H1 (cell line): ENCODE measurements at regions not wholly inside any gene's neighbourhood (a gene's known extent, or its start where the extent isn't known, plus 50 kb on each side); places are given as distances from the start of the nearest gene placed in this dataset.

Source experiments
- BACH1 ChIP-seq: IDR thresholded peaks from 2 replicates; pipeline ENCODE4 v1.6.1; 2012; ENCODE audit warnings: low read length, improper control_type of control experiment
- CBX8 ChIP-seq: fragments of 300-800, 300-1000 bp; sonication (generic); IDR thresholded peaks from 2 replicates; pipeline ENCODE4 v1.7.1; 2016; ENCODE audit warnings: low read depth, low read length, borderline replicate concordance
- JUN ChIP-seq: IDR thresholded peaks from 2 replicates; pipeline ENCODE4 v1.6.1; 2011; ENCODE audit warnings: low read depth, mild to moderate bottlenecking, improper control_type of control experiment, low read length
- KDM5A ChIP-seq: fragments of 200-600 bp; IDR thresholded peaks from 2 replicates; pipeline ENCODE4 v1.7.1; 2012; ENCODE audit warnings: mild to moderate bottlenecking, low read length, inconsistent platforms, mixed read lengths
- TAF1 ChIP-seq: IDR thresholded peaks from 2 replicates; pipeline ENCODE4 v1.6.1; 2011; ENCODE audit warnings: mild to moderate bottlenecking, low read depth, low read length
- TBP ChIP-seq: IDR thresholded peaks from 2 replicates; pipeline ENCODE4 v1.6.1; 2011; ENCODE audit warnings: low read depth, low read length, improper control_type of control experiment
- TF ChIP-seq, protein P1 (sequence below): fragments of 300-600 bp; sonication (generic); IDR thresholded peaks from 2 replicates; pipeline ENCODE4 v1.7.1; 2012; ENCODE audit warnings: low read length, moderate library complexity, mild to moderate bottlenecking, inconsistent platforms; ENCODE audit not compliant: insufficient replicate concordance
- TF ChIP-seq, protein P2 (sequence below): IDR thresholded peaks from 2 replicates; pipeline ENCODE4 v1.6.1; 2012; ENCODE audit warnings: low read length, inconsistent platforms

DNA sequence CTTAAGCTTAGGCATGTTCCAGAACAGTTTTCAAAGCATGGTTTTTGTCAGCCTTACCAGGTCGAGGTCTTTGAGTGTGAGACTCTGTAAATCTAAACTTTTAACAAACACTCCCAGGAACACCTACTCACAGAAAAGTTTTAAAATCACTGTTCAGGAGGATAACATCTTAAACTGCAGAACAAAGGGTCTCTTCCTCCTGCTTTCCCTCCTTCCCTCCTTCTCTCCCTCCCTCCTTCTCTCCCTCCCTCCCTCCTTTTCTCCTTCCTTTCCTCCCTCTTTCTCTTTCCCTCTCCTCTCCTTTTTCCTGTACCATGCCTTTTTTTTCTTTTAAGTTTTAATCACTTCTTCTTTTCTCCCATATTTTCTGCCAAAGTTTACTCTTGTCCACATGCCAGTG is 153.5 kb upstream of the MAF start (continued):
- TF ChIP-seq, protein P1, sequence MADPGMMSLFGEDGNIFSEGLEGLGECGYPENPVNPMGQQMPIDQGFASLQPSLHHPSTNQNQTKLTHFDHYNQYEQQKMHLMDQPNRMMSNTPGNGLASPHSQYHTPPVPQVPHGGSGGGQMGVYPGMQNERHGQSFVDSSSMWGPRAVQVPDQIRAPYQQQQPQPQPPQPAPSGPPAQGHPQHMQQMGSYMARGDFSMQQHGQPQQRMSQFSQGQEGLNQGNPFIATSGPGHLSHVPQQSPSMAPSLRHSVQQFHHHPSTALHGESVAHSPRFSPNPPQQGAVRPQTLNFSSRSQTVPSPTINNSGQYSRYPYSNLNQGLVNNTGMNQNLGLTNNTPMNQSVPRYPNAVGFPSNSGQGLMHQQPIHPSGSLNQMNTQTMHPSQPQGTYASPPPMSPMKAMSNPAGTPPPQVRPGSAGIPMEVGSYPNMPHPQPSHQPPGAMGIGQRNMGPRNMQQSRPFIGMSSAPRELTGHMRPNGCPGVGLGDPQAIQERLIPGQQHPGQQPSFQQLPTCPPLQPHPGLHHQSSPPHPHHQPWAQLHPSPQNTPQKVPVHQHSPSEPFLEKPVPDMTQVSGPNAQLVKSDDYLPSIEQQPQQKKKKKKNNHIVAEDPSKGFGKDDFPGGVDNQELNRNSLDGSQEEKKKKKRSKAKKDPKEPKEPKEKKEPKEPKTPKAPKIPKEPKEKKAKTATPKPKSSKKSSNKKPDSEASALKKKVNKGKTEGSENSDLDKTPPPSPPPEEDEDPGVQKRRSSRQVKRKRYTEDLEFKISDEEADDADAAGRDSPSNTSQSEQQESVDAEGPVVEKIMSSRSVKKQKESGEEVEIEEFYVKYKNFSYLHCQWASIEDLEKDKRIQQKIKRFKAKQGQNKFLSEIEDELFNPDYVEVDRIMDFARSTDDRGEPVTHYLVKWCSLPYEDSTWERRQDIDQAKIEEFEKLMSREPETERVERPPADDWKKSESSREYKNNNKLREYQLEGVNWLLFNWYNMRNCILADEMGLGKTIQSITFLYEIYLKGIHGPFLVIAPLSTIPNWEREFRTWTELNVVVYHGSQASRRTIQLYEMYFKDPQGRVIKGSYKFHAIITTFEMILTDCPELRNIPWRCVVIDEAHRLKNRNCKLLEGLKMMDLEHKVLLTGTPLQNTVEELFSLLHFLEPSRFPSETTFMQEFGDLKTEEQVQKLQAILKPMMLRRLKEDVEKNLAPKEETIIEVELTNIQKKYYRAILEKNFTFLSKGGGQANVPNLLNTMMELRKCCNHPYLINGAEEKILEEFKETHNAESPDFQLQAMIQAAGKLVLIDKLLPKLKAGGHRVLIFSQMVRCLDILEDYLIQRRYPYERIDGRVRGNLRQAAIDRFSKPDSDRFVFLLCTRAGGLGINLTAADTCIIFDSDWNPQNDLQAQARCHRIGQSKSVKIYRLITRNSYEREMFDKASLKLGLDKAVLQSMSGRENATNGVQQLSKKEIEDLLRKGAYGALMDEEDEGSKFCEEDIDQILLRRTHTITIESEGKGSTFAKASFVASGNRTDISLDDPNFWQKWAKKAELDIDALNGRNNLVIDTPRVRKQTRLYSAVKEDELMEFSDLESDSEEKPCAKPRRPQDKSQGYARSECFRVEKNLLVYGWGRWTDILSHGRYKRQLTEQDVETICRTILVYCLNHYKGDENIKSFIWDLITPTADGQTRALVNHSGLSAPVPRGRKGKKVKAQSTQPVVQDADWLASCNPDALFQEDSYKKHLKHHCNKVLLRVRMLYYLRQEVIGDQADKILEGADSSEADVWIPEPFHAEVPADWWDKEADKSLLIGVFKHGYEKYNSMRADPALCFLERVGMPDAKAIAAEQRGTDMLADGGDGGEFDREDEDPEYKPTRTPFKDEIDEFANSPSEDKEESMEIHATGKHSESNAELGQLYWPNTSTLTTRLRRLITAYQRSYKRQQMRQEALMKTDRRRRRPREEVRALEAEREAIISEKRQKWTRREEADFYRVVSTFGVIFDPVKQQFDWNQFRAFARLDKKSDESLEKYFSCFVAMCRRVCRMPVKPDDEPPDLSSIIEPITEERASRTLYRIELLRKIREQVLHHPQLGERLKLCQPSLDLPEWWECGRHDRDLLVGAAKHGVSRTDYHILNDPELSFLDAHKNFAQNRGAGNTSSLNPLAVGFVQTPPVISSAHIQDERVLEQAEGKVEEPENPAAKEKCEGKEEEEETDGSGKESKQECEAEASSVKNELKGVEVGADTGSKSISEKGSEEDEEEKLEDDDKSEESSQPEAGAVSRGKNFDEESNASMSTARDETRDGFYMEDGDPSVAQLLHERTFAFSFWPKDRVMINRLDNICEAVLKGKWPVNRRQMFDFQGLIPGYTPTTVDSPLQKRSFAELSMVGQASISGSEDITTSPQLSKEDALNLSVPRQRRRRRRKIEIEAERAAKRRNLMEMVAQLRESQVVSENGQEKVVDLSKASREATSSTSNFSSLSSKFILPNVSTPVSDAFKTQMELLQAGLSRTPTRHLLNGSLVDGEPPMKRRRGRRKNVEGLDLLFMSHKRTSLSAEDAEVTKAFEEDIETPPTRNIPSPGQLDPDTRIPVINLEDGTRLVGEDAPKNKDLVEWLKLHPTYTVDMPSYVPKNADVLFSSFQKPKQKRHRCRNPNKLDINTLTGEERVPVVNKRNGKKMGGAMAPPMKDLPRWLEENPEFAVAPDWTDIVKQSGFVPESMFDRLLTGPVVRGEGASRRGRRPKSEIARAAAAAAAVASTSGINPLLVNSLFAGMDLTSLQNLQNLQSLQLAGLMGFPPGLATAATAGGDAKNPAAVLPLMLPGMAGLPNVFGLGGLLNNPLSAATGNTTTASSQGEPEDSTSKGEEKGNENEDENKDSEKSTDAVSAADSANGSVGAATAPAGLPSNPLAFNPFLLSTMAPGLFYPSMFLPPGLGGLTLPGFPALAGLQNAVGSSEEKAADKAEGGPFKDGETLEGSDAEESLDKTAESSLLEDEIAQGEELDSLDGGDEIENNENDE, result no peak
- no peak for TF ChIP-seq CBX8
- TF ChIP-seq TBP, result no peak
- TF ChIP-seq BACH1, result no peak
- no peak for TF ChIP-seq JUN
- TF ChIP-seq, protein P2, sequence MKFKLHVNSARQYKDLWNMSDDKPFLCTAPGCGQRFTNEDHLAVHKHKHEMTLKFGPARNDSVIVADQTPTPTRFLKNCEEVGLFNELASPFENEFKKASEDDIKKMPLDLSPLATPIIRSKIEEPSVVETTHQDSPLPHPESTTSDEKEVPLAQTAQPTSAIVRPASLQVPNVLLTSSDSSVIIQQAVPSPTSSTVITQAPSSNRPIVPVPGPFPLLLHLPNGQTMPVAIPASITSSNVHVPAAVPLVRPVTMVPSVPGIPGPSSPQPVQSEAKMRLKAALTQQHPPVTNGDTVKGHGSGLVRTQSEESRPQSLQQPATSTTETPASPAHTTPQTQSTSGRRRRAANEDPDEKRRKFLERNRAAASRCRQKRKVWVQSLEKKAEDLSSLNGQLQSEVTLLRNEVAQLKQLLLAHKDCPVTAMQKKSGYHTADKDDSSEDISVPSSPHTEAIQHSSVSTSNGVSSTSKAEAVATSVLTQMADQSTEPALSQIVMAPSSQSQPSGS, result no peak
- TF ChIP-seq KDM5A, result no peak
- no peak for TF ChIP-seq TAF1
